Naive thymus-derived CD8-positive, alpha-beta T cell (primary cell): ENCODE measurements at regions not wholly inside any gene's neighbourhood (a gene's known extent, or its start where the extent isn't known, plus 50 kb on each side); places are given as distances from the start of the nearest gene placed in this dataset.

Experiments
- ATAC-seq, 2 donors: fragments of 150-1000 bp; cut with Tn5 transposase in 1 of 2; sonication (Bioruptor Pico), chemical (Tn5 transposase) in 1 of 2; 1 replicate in 1 of 2; 2 replicates in 1 of 2; pipeline ENCODE4 v1.10.0; 2021; ENCODE audit warnings: mild to moderate bottlenecking in 2 of 2, moderate library complexity in 2 of 2
- POLR2A ChIA-PET: fragments of 350-600 bp; sonication (Branson Sonifier 250); formaldehyde crosslinking; loops from one replicate; lab custom pipeline; 2021; ENCODE audit warnings: antibody characterized with exemption; lab: Charles Lee
- DNase-seq, 10 donors: peaks; one replicate each; pipeline versions ENCODE4 v3.0.0 to v3.0.0-alpha.2; 2020 to 2022
- H3K27ac Mint-ChIP-seq, 10 donors: one replicate each; pipeline ENCODE4 v1.8.0; 2020 to 2022; ENCODE audit warnings: mild to moderate bottlenecking in 10 of 10, mixed read lengths in 10 of 10, moderate library complexity in 4 of 10, inconsistent platforms in 1 of 10
- H3K27me3 Mint-ChIP-seq, 5 donors: one replicate each; pipeline ENCODE4 v1.8.0; 2021 to 2022; ENCODE audit warnings: mixed read lengths in 5 of 5
- H3K36me3 Mint-ChIP-seq, 3 donors: one replicate each; pipeline ENCODE4 v1.8.0; 2020 to 2022; ENCODE audit warnings: mixed read lengths in 3 of 3, mild to moderate bottlenecking in 2 of 3, inconsistent platforms in 1 of 3
- H3K4me1 Mint-ChIP-seq, 4 donors: one replicate each; pipeline ENCODE4 v1.8.0; 2021 to 2022; ENCODE audit warnings: mixed read lengths in 4 of 4
- H3K4me3 Mint-ChIP-seq, 10 donors: one replicate each; pipeline ENCODE4 v1.8.0; 2020 to 2022; ENCODE audit warnings: mild to moderate bottlenecking in 10 of 10, mixed read lengths in 10 of 10, moderate library complexity in 6 of 10, inconsistent platforms in 1 of 10
- H3K9me3 Mint-ChIP-seq, 9 donors: one replicate each; pipeline ENCODE4 v1.8.0; 2020 to 2022; ENCODE audit warnings: mixed read lengths in 9 of 9, mild to moderate bottlenecking in 3 of 9, inconsistent platforms in 1 of 9, moderate library complexity in 1 of 9

- Mint-ChIP-seq H3K4me1 (peaks cover 0 to 13% (median 12%) of the 10 kb centered on the region in 4 donors), H3K27me3 (peaks cover 0 to 6% (median 0%) of the 10 kb centered on the region in 5 donors), H3K27ac (no peak overlapping the region), H3K36me3 (no peaks in the 10 kb centered on the region), H3K9me3 (peaks cover 0 to 2% (median 0%) of the 10 kb centered on the region in 9 donors), H3K4me3 (no peak overlapping the region)
- ATAC-seq (no peak), DNase-seq (no peak)
- POLR2A ChIA-PET: no interaction called here
Measured at GRCh38 chr6:21842875-21843645, 249.5 kb downstream of the SOX4 start.

- DNase-seq: no peak
- H3K4me3 Mint-ChIP-seq: no peak overlapping the region
- H3K4me1 Mint-ChIP-seq: peaks cover 3 to 14% (median 12%) of the 10 kb centered on the region in 4 donors
- POLR2A ChIA-PET: no interaction called here
- H3K36me3 Mint-ChIP-seq: no peaks in the 10 kb centered on the region
- H3K27ac Mint-ChIP-seq: no peak overlapping the region
- H3K27me3 Mint-ChIP-seq: peaks cover 0 to 10% (median 1%) of the 10 kb centered on the region in 5 donors
- no peak for ATAC-seq
- peaks cover 0 to 4% (median 0%) of the 10 kb centered on the region in 9 donors for H3K9me3 Mint-ChIP-seq
Measured at GRCh38 chr6:21844120-21844917, 250.8 kb downstream of the SOX4 start.

GRCh38 chr6:21845018-21845417 lies 251.5 kb downstream of the SOX4 start:
- peaks cover 0 to 10% (median 1%) of the 10 kb centered on the region in 5 donors for H3K27me3 Mint-ChIP-seq
- POLR2A ChIA-PET: no interaction called here
- ATAC-seq: no peak

GRCh38 chr6:21845439-21846140 lies 252.0 kb downstream of the SOX4 start:
- Mint-ChIP-seq H3K4me3 (no peak overlapping the region), H3K4me1 (peaks cover 3 to 14% (median 12%) of the 10 kb centered on the region in 4 donors), H3K9me3 (peaks cover 0 to 4% (median 0%) of the 10 kb centered on the region in 9 donors), H3K27me3 (peaks cover 0 to 10% (median 1%) of the 10 kb centered on the region in 5 donors), H3K36me3 (no peaks in the 10 kb centered on the region), H3K27ac (no peak overlapping the region)
- no peak for DNase-seq
- POLR2A ChIA-PET: no interaction called here
- ATAC-seq: no peak

More at GRCh38 chr6:21845018-21845417, 251.5 kb downstream of the SOX4 start:
- H3K9me3 Mint-ChIP-seq: peaks cover 0 to 4% (median 0%) of the 10 kb centered on the region in 9 donors
- no peak overlapping the region for H3K4me3 Mint-ChIP-seq
- DNase-seq: no peak
- H3K27ac Mint-ChIP-seq: peak overlapping the region in 1 of 10 donors; percentile 12
- H3K36me3 Mint-ChIP-seq: no peaks in the 10 kb centered on the region
- H3K4me1 Mint-ChIP-seq: peaks cover 3 to 14% (median 12%) of the 10 kb centered on the region in 4 donors

- Mint-ChIP-seq H3K9me3 (peaks cover 0 to 4% (median 0%) of the 10 kb centered on the region in 9 donors), H3K4me3 (peak overlapping the region in 6 of 10 donors; percentile 19 to 64 (median 29)), H3K36me3 (no peaks in the 10 kb centered on the region), H3K4me1 (peaks cover 3 to 14% (median 12%) of the 10 kb centered on the region in 4 donors), H3K27ac (peak overlapping the region in 2 of 10 donors; percentile 37 to 78), H3K27me3 (peaks cover 0 to 10% (median 1%) of the 10 kb centered on the region in 5 donors)
- POLR2A ChIA-PET: no interaction called here
- ATAC-seq (no peak), DNase-seq (peak in 1 of 10 donors; percentile 14)
Measured at GRCh38 chr6:21846541-21847451, 253.2 kb downstream of the SOX4 start.

GRCh38 chr6:21847711-21848480 lies 254.3 kb downstream of the SOX4 start:
- H3K4me1 Mint-ChIP-seq: peaks cover 3 to 14% (median 12%) of the 10 kb centered on the region in 4 donors
- H3K27ac Mint-ChIP-seq: no peak overlapping the region
- H3K9me3 Mint-ChIP-seq: peaks cover 0 to 7% (median 0%) of the 10 kb centered on the region in 9 donors
- peaks cover 0 to 10% (median 1%) of the 10 kb centered on the region in 5 donors for H3K27me3 Mint-ChIP-seq
- no peak for DNase-seq
- H3K36me3 Mint-ChIP-seq: no peaks in the 10 kb centered on the region
- POLR2A ChIA-PET: no interaction called here
- ATAC-seq: no peak
- H3K4me3 Mint-ChIP-seq: peak overlapping the region in 3 of 10 donors; percentile 19 to 64 (median 30)

- Mint-ChIP-seq H3K36me3 (no peaks in the 10 kb centered on the region), H3K27me3 (peaks cover 0 to 10% (median 1%) of the 10 kb centered on the region in 5 donors), H3K9me3 (peaks cover 0 to 7% (median 0%) of the 10 kb centered on the region in 9 donors), H3K27ac (no peak overlapping the region), H3K4me1 (peaks cover 3 to 14% (median 12%) of the 10 kb centered on the region in 4 donors), H3K4me3 (no peak overlapping the region)
- ATAC-seq (no peak), DNase-seq (no peak)
- POLR2A ChIA-PET: interaction anchor here (0.7 kb wide), 1 partner anchor 249 kb away, joined by 4 read pairs; no protein-coding TSS in a partner anchor
Measured at GRCh38 chr6:21850691-21851090, 257.1 kb downstream of the SOX4 start.

- H3K4me3 Mint-ChIP-seq: peak overlapping the region in 1 of 10 donors; percentile 9
- POLR2A ChIA-PET: no interaction called here
- H3K9me3 Mint-ChIP-seq: peaks cover 0 to 3% (median 0%) of the 10 kb centered on the region in 9 donors
Measured at GRCh38 chr6:21855811-21856455, 262.4 kb downstream of the SOX4 start.

GRCh38 chr6:21856456-21856825 lies 262.9 kb downstream of the SOX4 start:
- H3K36me3 Mint-ChIP-seq: no peaks in the 10 kb centered on the region
- no peaks in the 10 kb centered on the region for H3K4me1 Mint-ChIP-seq
- no peak overlapping the region for H3K27ac Mint-ChIP-seq
- POLR2A ChIA-PET: no interaction called here
- H3K27me3 Mint-ChIP-seq: peaks cover 0 to 5% (median 0%) of the 10 kb centered on the region in 5 donors
- H3K4me3 Mint-ChIP-seq: no peak overlapping the region
- peaks cover 0 to 6% (median 1%) of the 10 kb centered on the region in 9 donors for H3K9me3 Mint-ChIP-seq
- DNase-seq: no peak
- ATAC-seq: no peak

More at GRCh38 chr6:21855811-21856455, 262.4 kb downstream of the SOX4 start:
- ATAC-seq (no peak), DNase-seq (no peak)
- peaks cover 0 to 5% (median 0%) of the 10 kb centered on the region in 5 donors for H3K27me3 Mint-ChIP-seq
- no peaks in the 10 kb centered on the region for H3K4me1 Mint-ChIP-seq
- no peak overlapping the region for H3K27ac Mint-ChIP-seq
- H3K36me3 Mint-ChIP-seq: no peaks in the 10 kb centered on the region

- Mint-ChIP-seq H3K36me3 (no peaks in the 10 kb centered on the region), H3K27ac (no peak overlapping the region), H3K4me1 (no peaks in the 10 kb centered on the region), H3K4me3 (no peak overlapping the region), H3K9me3 (peaks cover 0 to 6% (median 1%) of the 10 kb centered on the region in 9 donors), H3K27me3 (peaks cover 0 to 5% (median 0%) of the 10 kb centered on the region in 5 donors)
- DNase-seq (no peak), ATAC-seq (no peak)
- POLR2A ChIA-PET: no interaction called here
Measured at GRCh38 chr6:21856844-21857243, 263.3 kb downstream of the SOX4 start.
